Stomach smooth muscle (tissue), 2 donors: ENCODE measurements at regions not wholly inside any gene's neighbourhood (a gene's known extent, or its start where the extent isn't known, plus 50 kb on each side); places are given as distances from the start of the nearest gene placed in this dataset.

Experiments
- H3K27ac ChIP-seq: one replicate; pipeline ENCODE4 v1.7.0; 2013; ENCODE audit warnings: mild to moderate bottlenecking, low read length, inconsistent platforms
- H3K27me3 ChIP-seq, 2 donors: one replicate each; pipeline ENCODE4 v1.7.0; 2013; ENCODE audit warnings: low read length in 2 of 2; ENCODE audit not compliant: insufficient read depth in 2 of 2, control insufficient read depth in 1 of 2
- H3K36me3 ChIP-seq, 2 donors: one replicate each; pipeline ENCODE4 v1.7.0; 2013; ENCODE audit warnings: low read length in 2 of 2; ENCODE audit not compliant: control insufficient read depth in 2 of 2, insufficient read depth in 2 of 2
- H3K4me1 ChIP-seq: one replicate; pipeline ENCODE4 v1.7.0; 2013; ENCODE audit warnings: low read length; ENCODE audit not compliant: control insufficient read depth, insufficient read depth
- H3K4me3 ChIP-seq, 2 donors: one replicate each; pipeline ENCODE4 v1.7.0; 2013; ENCODE audit warnings: low read length in 2 of 2
- H3K9ac ChIP-seq, 2 donors: one replicate each; pipeline ENCODE4 v1.7.0; 2013; ENCODE audit warnings: low read length in 2 of 2, mild to moderate bottlenecking in 1 of 2
- H3K9me3 ChIP-seq, 2 donors: one replicate each; pipeline ENCODE4 v1.7.0; 2013; ENCODE audit warnings: low read length in 2 of 2; ENCODE audit not compliant: control insufficient read depth in 2 of 2
- donor health status: healthy.
- donor health status: Pancreatic carcinoma.

DNA sequence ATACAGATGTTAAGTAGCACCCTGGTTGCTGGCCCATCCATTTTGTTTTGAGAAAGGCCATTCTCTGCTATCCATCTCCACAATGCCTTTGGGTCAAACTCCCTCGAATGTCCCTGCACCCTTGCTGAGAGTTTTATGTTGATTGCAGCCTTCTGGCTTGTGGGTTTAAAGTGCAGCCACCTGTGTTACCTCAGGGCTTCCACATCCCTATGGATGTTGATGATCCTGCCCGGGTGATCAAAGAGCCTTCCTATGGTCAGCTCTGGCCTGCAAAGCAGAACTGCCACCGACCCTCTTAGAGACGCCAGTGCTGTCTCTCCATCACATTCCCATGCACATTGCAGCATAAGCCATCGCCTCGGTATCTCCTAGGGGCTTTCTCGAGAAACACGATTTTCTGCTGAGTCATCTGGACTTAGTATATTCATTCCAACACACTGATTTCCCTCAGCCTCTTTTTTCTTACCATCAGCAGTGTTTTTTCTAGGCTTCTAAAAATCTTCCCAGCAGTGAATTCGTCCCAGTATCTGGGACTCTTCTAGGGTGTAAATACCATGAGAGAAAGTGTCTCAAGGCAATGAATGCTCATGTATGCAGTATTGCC lies 585.7 kb upstream of the TMEM132C start:
- Histone ChIP-seq H3K4me1 (peaks cover 5% of the 10 kb centered on the region), H3K27ac (no peak overlapping the region), H3K4me3 (no peak overlapping the region), H3K9ac (no peak overlapping the region), H3K27me3 (no peaks in the 10 kb centered on the region), H3K36me3 (no peaks in the 10 kb centered on the region), H3K9me3 (no peaks in the 10 kb centered on the region)

DNA sequence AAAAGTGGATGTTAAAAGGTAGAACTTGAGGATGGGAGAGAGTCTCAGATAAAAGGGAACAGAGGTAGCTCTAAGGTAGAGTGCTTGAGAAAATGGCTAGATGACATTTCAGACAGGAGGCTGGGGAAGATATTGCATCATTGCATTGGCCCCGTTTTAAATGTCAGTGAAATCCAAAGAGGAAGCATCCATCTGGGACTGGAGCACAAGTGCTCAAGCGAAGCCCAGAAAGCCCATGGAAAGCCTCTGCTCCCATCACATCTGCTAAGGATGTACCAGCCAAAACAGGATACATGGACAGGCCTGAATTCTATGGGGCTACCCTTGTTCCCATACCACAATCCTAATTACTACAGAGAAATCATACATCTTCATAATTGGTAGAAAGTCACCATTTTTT lies 581.5 kb upstream of the TMEM132C start:
- no peak overlapping the region for H3K4me3 ChIP-seq
- H3K9ac ChIP-seq: no peak overlapping the region
- no peaks in the 10 kb centered on the region for H3K36me3 ChIP-seq
- no peaks in the 10 kb centered on the region for H3K4me1 ChIP-seq
- H3K27ac ChIP-seq: no peak overlapping the region
- no peaks in the 10 kb centered on the region for H3K27me3 ChIP-seq
- no peaks in the 10 kb centered on the region for H3K9me3 ChIP-seq

DNA sequence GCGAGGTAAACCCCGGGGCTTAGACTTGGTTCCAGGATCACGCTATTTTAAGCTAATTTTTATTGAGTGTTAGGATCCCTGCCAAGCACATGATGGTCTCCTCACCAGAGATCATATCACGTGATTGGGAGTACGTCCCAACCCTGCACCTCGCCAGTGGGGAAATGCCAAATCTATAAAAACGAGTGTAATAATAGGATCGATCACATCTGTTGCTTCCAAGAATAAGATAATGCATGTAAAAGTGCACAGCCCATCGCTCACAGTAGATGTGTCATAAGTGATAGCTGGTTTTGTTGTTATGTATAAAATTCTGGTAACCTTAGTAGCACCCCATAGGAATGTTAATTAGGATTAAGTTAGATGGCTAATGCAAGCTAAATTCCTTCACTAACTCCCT lies 581.0 kb upstream of the TMEM132C start:
- no peak overlapping the region for H3K9ac ChIP-seq
- no peaks in the 10 kb centered on the region for H3K4me1 ChIP-seq
- no peaks in the 10 kb centered on the region for H3K9me3 ChIP-seq
- no peak overlapping the region for H3K27ac ChIP-seq
- no peak overlapping the region for H3K4me3 ChIP-seq
- no peaks in the 10 kb centered on the region for H3K36me3 ChIP-seq
- H3K27me3 ChIP-seq: no peaks in the 10 kb centered on the region

DNA sequence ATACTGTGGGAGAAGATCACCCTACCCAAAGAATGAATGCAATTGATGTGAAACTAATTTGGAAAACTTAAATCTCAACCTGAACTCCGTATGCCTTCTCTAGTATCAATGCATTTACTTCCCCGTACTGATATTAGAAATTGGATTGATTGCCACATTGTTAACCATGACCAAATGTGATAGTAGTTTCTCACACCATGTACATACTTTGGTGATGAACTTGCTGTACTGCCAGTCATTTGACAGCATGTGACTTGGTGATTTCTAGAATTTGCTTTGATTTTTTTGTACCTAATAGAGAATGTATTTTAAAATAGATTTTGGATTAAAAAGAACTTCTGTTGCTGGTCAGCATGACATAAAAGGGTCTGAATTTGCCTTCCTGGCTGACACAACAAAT lies 579.8 kb upstream of the TMEM132C start:
- Histone ChIP-seq H3K9ac (no peak overlapping the region), H3K36me3 (no peaks in the 10 kb centered on the region), H3K27me3 (no peaks in the 10 kb centered on the region), H3K4me1 (no peaks in the 10 kb centered on the region), H3K9me3 (no peaks in the 10 kb centered on the region), H3K27ac (no peak overlapping the region), H3K4me3 (no peak overlapping the region)

DNA sequence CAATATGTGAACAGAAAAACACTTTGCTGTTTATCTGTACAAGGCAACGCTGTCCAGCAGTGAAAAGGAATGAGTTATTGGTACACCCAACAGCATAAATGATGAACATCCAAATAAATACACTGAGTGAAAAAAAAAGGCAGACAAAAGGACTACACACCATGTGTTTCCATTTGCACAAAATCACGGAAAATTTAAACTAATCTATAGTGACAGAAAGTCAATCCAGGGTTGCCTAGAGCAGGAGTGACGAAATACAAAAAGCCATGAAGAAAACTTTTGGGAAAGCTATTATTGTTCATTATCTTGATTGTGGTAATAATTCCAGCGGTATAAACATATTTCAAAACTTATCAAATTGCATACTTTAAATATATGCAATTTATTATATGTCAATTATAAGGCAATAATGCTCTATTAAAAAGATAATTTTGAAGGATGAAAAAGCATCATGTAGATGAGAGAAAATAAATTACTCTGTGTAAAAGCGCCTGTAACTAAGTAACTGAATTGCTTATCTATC lies 578.0 kb upstream of the TMEM132C start:
- H3K4me3 ChIP-seq: no peak overlapping the region
- no peaks in the 10 kb centered on the region for H3K36me3 ChIP-seq
- H3K9ac ChIP-seq: no peak overlapping the region
- no peak overlapping the region for H3K27ac ChIP-seq
- H3K4me1 ChIP-seq: no peaks in the 10 kb centered on the region
- H3K9me3 ChIP-seq: no peaks in the 10 kb centered on the region
- no peaks in the 10 kb centered on the region for H3K27me3 ChIP-seq

DNA sequence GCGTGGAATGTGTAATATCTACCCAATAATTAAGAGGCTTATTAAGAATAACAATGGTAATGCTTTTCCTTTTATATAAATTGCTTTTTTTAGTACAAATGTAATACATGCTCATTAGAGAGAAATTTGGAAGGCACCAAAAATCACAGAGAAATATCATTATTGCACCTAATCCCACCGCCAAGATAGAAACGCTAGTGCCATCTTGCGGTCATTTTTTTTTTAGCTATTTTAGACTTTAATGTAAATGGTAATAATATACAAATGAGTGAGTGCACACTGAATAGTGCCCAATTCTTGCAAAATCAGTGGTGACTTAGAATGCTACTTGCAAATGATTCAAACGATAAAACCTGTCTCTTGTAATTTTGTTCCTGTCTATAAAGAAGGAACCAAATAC lies 576.8 kb upstream of the TMEM132C start:
- Histone ChIP-seq H3K4me3 (no peak overlapping the region), H3K36me3 (no peaks in the 10 kb centered on the region), H3K9ac (no peak overlapping the region), H3K9me3 (no peaks in the 10 kb centered on the region), H3K27me3 (no peaks in the 10 kb centered on the region), H3K4me1 (no peaks in the 10 kb centered on the region), H3K27ac (no peak overlapping the region)

DNA sequence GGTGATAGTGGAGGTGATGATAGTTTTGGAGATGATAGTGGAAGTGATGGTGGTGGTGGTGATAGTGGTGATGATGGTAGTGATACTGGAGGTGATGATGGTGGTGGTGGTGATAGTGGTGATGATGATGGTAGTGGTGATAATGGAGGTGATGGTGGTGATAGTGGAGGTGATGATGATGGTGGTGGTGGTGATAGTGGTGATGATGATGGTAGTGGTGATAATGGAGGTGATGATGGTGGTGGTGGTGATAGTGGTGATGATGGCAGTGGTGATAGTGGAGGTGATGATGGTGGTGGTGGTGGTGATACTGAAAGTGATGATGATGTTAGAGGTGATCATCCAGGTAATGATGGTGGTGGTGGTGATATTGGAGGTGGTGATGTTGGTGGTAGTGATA lies 570.0 kb upstream of the TMEM132C start:
- H3K4me3 ChIP-seq: no peak overlapping the region
- H3K4me1 ChIP-seq: no peaks in the 10 kb centered on the region
- no peaks in the 10 kb centered on the region for H3K27me3 ChIP-seq
- H3K9ac ChIP-seq: no peak overlapping the region
- no peak overlapping the region for H3K27ac ChIP-seq
- no peaks in the 10 kb centered on the region for H3K36me3 ChIP-seq
- peaks cover 4% of the 10 kb centered on the region in 2 donors for H3K9me3 ChIP-seq

DNA sequence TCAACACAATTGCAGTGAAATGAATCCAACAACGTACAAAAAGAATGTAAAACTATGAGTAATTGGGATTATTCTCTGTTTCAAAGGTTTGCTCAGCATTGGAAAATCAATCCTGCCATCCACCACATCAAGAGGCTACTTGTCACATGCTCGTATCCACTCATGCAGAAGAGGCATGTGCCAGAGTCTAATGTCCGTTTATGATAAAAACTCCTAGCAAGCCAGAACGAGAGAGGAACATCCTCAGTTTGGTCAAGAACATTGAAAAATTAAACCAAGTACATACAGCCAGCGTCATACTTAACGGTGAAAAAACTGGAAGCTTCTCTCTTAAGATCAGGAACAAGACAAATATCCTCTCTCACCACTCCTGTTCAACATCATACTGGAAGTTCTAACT lies 563.9 kb upstream of the TMEM132C start:
- Histone ChIP-seq H3K4me3 (no peak overlapping the region), H3K9me3 (peaks cover 4% of the 10 kb centered on the region in 2 donors), H3K9ac (no peak overlapping the region), H3K27me3 (no peaks in the 10 kb centered on the region), H3K27ac (no peak overlapping the region), H3K36me3 (no peaks in the 10 kb centered on the region), H3K4me1 (no peaks in the 10 kb centered on the region)

DNA sequence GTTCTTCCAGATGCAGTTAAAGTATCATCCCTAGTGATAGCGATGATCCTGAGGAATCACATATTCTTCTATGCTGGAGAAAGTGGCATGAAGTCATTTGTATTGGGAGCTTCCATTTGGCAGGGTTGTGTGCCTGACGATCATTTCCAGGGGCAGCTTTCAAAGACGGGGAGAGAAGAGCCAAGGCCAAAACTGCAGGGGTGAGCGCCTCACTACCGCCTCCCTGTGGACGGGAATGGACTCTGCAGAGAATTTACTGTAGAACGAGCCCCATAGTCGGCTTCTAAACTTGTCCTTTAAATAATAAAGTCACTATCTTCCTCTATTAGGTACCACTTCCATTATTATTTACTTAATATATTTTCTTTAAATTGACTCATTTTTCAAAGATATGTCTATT lies 555.9 kb upstream of the TMEM132C start:
- H3K9me3 ChIP-seq: no peaks in the 10 kb centered on the region
- no peaks in the 10 kb centered on the region for H3K36me3 ChIP-seq
- no peak overlapping the region for H3K27ac ChIP-seq
- H3K4me3 ChIP-seq: no peak overlapping the region
- peaks cover 0 to 3% of the 10 kb centered on the region in 2 donors for H3K27me3 ChIP-seq
- H3K9ac ChIP-seq: no peak overlapping the region
- no peaks in the 10 kb centered on the region for H3K4me1 ChIP-seq

DNA sequence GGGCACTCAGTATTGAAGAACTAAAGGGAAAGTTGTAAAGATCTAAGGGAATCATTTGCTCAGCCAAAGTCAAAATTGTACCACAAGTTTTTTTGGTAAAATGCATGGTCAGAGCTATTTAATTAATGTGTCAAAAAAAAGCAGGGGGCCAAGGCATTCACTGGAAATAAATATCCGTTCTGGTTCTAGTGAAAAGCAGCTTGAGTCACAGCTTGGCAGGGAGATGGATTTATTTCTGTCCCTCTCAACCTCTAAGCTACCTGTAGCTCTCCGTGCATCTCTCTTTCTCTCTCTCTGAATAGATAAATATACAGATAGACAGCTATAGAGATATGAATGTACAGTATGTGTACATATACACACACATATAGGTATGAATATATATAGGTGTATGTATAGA lies 554.4 kb upstream of the TMEM132C start:
- Histone ChIP-seq H3K27ac (no peak overlapping the region), H3K9ac (no peak overlapping the region), H3K4me3 (no peak overlapping the region), H3K36me3 (no peaks in the 10 kb centered on the region), H3K27me3 (peaks cover 0 to 3% of the 10 kb centered on the region in 2 donors), H3K9me3 (no peaks in the 10 kb centered on the region), H3K4me1 (no peaks in the 10 kb centered on the region)

DNA sequence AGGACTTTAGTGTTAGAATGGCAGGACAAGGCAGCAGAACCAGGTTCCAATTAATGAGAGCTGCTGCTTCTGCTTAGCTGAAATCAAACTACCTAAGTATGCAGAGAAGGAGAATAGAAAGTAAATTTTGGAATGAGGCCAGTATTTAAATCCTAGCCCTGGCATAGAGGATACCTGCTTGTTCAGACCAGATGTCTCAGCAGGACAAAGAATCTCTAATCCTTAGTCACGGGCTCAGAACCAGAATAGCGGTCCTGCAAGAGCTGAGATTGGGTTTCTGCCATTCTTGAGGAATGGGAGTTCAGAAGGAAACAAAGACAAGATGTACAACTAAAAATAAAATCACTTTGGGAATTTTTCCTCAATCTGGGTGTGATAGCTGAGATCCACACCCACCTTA lies 550.8 kb upstream of the TMEM132C start:
- H3K9me3 ChIP-seq: no peaks in the 10 kb centered on the region
- no peak overlapping the region for H3K27ac ChIP-seq
- H3K4me1 ChIP-seq: no peaks in the 10 kb centered on the region
- H3K9ac ChIP-seq: no peak overlapping the region
- H3K4me3 ChIP-seq: no peak overlapping the region
- H3K27me3 ChIP-seq: no peaks in the 10 kb centered on the region
- H3K36me3 ChIP-seq: no peaks in the 10 kb centered on the region
